Ovary (tissue), 7 donors: ENCODE measurements at regions not wholly inside any gene's neighbourhood (a gene's known extent, or its start where the extent isn't known, plus 50 kb on each side); places are given as distances from the start of the nearest gene placed in this dataset.
"Not testable (repeated sequence)": the region's sequence is repeated elsewhere in the genome, so short reads cannot be mapped to it uniquely, and the experiment has no call there.

Experiments
- DNase-seq, 5 donors: peaks; one replicate each; pipeline ENCODE4 v3.0.0-alpha.2; 2019 to 2020
- H3K27ac ChIP-seq, 2 donors: fragments of 200-600 bp; one replicate each; pipeline versions ENCODE4 v1.5.1 to v1.8.0; 2019 to 2022
- H3K27me3 ChIP-seq: fragments of 200-600 bp; one replicate; pipeline ENCODE4 v1.8.0; 2022
- H3K36me3 ChIP-seq: fragments of 200-600 bp; sonication (generic); one replicate; pipeline ENCODE4 v1.5.1; 2019
- H3K4me1 ChIP-seq: one replicate; pipeline ENCODE4 v1.8.1; 2013; ENCODE audit warnings: mild to moderate bottlenecking, moderate library complexity; ENCODE audit not compliant: insufficient read depth
- H3K4me3 ChIP-seq: fragments of 200-600 bp; sonication (generic); one replicate; pipeline ENCODE4 v1.5.1; 2017
- H3K9me3 ChIP-seq, 2 donors: fragments of 200-600 bp in 1 of 2; sonication (generic) in 1 of 2; one replicate each; pipeline versions ENCODE4 v1.5.1 to v1.8.1; 2013 to 2019; ENCODE audit warnings: mild to moderate bottlenecking in 1 of 2, moderate library complexity in 1 of 2
- CTCF ChIP-seq, 3 donors: fragments of 450-650 bp in 2 of 3; fragments of 200-600 bp in 1 of 3; IDR thresholded peaks; one replicate each; pipeline versions ENCODE4 v1.5.1 to v1.8.0; 2016 to 2022; ENCODE audit warnings: antibody characterized with exemption in 3 of 3, mild to moderate bottlenecking in 1 of 3
- EP300 ChIP-seq: sonication (generic); formaldehyde crosslinking; IDR thresholded peaks from one replicate; pipeline ENCODE4 v1.6.1; 2017; ENCODE audit warnings: antibody characterized with exemption
- POLR2A ChIP-seq: fragments of 450-650 bp; IDR thresholded peaks from one replicate; pipeline ENCODE4 v1.6.1; 2017; ENCODE audit warnings: antibody characterized with exemption, mild to moderate bottlenecking, moderate library complexity
- WGBS, 3 donors: extraction: QIAGEN DNeasy Blood & Tissue Kit in 1 of 3; methylation state at CpG; one replicate each; pipeline versions ENCODE4 v1.1.5 to v1.1.7; 2013 to 2017; 5-methylcytosine and 5-hydroxymethylcytosine counted together
- intact Hi-C, 4 donors: fragments of 100-400 bp; cut with DNase I; formaldehyde crosslinking; loops; one replicate each; pipeline versions ENCODE4 v1.11.0 to v1.15.1; 2022 to 2023
- donor health status: DM: no; HTN: no; CAD: no; lungs with moderate emphysema.
- donor health status: DM: no; HTN: no; CAD: no.
- donor health status: Bipolar disorder and iron deficiency.
- donor health status: DM: no; HTN: no; CAD: no.
- donor health status: DM: yes; HTN: yes; CAD: no.

DNA sequence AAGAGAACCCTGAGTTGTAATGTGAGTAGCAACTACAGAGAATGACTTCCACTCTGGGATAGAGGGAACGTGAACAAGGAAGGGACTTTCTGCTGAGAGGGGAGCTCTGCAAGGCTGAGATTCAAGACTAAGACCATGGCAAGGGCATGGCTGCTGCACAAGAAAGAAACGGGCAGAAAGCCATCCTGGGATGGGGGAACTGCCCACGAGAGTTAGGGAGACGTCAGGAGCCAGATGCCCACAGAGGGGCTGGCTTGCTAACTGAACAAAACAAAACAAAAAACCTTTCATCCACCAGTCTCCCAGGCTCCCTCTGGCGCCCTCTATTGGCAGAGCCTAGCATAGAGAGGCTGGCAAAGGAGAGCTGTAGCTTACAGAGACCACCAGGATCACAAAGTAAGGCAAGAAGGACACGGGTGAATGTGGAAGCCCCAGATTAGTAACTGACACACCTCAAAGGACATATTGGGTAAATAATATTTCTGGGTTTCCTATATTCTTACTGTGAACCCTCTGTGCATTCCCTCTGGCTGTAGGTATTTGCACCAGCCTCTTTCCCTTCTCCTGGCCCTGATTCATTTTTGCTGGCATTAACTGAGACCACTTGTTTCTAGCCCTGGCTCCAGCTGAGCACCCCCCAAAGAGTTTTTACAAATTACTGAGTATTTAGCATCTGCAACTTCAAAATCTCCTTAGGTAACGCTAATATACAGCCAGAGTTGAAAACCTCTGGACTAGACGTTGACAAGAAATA, 338.3 kb downstream of the EMP1 start:
- H3K27me3 ChIP-seq, result no peaks in the 10 kb centered on the region
- TF ChIP-seq EP300, result no peak
- TF ChIP-seq CTCF (IDR thresholded peaks at IDR 0.05), result no peak
- TF ChIP-seq POLR2A, result no peak
- intact Hi-C loops, result loop anchor here in 1 of 4 donors (10.0 kb wide), 1 partner anchor 170 kb away; no protein-coding TSS in a partner anchor
- no peaks in the 10 kb centered on the region for H3K36me3 ChIP-seq
- DNase-seq, result peak in 3 of 5 donors; percentile 24 to 37 (median 36)
- no peak overlapping the region for H3K27ac ChIP-seq
- H3K9me3 ChIP-seq, result no peaks in the 10 kb centered on the region
- 28 to 33% (median 30%) methylated on average over 8 of the region's 8 CpGs for WGBS, 3 donors
- no peak overlapping the region for H3K4me3 ChIP-seq
- H3K4me1 ChIP-seq, result no peaks in the 10 kb centered on the region

DNA sequence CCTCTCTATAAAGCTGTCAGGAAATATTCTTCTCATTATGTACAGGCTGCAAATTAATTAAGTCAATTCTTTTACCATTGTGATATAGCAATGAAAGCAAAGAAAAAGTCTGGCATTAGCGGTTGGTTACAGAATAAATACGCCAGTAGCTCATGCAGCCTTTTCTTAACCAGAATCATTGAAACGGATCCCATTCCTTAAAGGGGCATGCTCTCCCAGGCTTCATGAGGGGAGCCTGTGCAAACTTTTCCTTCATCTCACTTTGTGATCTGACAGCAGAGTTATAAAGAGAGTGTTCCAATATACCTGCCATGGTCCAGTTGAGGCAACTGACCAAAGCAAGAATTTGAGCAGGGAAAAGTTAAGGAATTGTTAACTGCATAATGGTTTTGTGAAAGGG, 337.7 kb downstream of the EMP1 start:
- Histone ChIP-seq H3K27me3 (no peaks in the 10 kb centered on the region), H3K4me3 (no peak overlapping the region), H3K9me3 (no peaks in the 10 kb centered on the region), H3K27ac (no peak overlapping the region), H3K36me3 (no peaks in the 10 kb centered on the region), H3K4me1 (no peaks in the 10 kb centered on the region)
- intact Hi-C loops, result loop anchor here in 1 of 4 donors (10.0 kb wide), 1 partner anchor 169 kb away; no protein-coding TSS in a partner anchor
- no peak for TF ChIP-seq CTCF (IDR thresholded peaks at IDR 0.05)
- no peak for TF ChIP-seq POLR2A
- TF ChIP-seq EP300, result no peak
- WGBS, 3 donors, result 40 to 62% (median 46%) methylated on average over 3 of the region's 3 CpGs
- no peak for DNase-seq

DNA sequence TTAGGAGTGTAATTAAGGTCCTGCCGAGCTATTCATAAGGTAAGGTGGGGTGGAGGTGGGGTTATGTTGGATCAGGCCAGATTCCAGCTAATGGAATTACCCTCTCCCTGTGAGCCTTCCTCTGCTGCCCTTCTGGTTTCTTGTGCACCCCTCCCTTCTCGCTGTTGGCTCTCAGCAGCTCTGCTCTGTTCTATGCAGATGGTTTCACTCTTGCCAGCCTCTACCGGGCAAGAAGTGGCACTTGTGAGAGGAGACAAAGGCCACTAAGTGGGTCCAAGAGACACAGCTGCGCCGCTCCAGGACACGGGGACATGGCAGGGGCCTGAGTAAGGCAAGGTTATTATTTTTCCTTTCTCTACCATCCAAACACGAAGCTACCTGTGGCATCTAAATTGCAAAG, 334.4 kb downstream of the EMP1 start:
- WGBS, 3 donors, result 86 to 89% (median 88%) methylated on average over 7 of the region's 7 CpGs
- H3K27ac ChIP-seq, result no peak overlapping the region
- intact Hi-C loops, result loop anchor here in 1 of 4 donors (10.0 kb wide), 1 partner anchor 166 kb away; no protein-coding TSS in a partner anchor
- H3K4me1 ChIP-seq, result no peaks in the 10 kb centered on the region
- H3K9me3 ChIP-seq, result no peaks in the 10 kb centered on the region
- H3K4me3 ChIP-seq, result no peak overlapping the region
- H3K27me3 ChIP-seq, result no peaks in the 10 kb centered on the region
- H3K36me3 ChIP-seq, result no peaks in the 10 kb centered on the region
- no peak for DNase-seq
- no peak for TF ChIP-seq EP300
- TF ChIP-seq POLR2A, result no peak
- TF ChIP-seq CTCF (IDR thresholded peaks at IDR 0.05), result no peak

- 58 to 76% (median 68%) methylated on average over 1 of the region's 1 CpG for WGBS, 3 donors
- intact Hi-C loops, H3K27ac ChIP-seq, H3K27me3 ChIP-seq, H3K36me3 ChIP-seq, H3K4me1 ChIP-seq, H3K4me3 ChIP-seq, DNase-seq, H3K9me3 ChIP-seq: not testable (repeated sequence)
Measured at GRCh38 chr12:13526185-13526921, 329.8 kb downstream of the EMP1 start.
